Heart right ventricle (tissue), 16 donors: ENCODE measurements at regions not wholly inside any gene's neighbourhood (a gene's known extent, or its start where the extent isn't known, plus 50 kb on each side); places are given as distances from the start of the nearest gene placed in this dataset.

ENCODE experiments used
- ATAC-seq, 8 donors: fragments of 200-7000 bp; cut with Tn5 transposase; one replicate each; pipeline ENCODE4 v1.9.1; 2020; ENCODE audit warnings: mild to moderate bottlenecking in 8 of 8, moderate library complexity in 8 of 8, moderate number of reproducible peaks in 1 of 8
- DNase-seq, 2 donors: peaks; one replicate each; pipeline ENCODE4 v3.0.0-alpha.2; 2020
- H3K27ac ChIP-seq, 10 donors: fragments of 200-600 bp; sonication (generic) in 2 of 10; one replicate each; pipeline versions ENCODE4 v1.5.0 to v1.8.0; 2020 to 2022; ENCODE audit warnings: mild to moderate bottlenecking in 3 of 10
- H3K27me3 ChIP-seq, 7 donors: fragments of 200-600 bp; one replicate each; pipeline ENCODE4 v1.8.0; 2021 to 2022; ENCODE audit warnings: mild to moderate bottlenecking in 2 of 7
- H3K36me3 ChIP-seq, 9 donors: fragments of 200-600 bp; sonication (generic) in 1 of 9; one replicate each; pipeline versions ENCODE4 v1.5.0 to v1.8.0; 2020 to 2022; ENCODE audit warnings: mild to moderate bottlenecking in 2 of 9
- H3K4me1 ChIP-seq, 9 donors: fragments of 200-600 bp; sonication (generic) in 1 of 9; one replicate each; pipeline versions ENCODE4 v1.5.0 to v1.8.0; 2020 to 2022; ENCODE audit warnings: mild to moderate bottlenecking in 4 of 9
- H3K4me3 ChIP-seq, 10 donors: fragments of 200-600 bp; sonication (generic) in 2 of 10; one replicate each; pipeline versions ENCODE4 v1.5.0 to v1.8.0; 2020 to 2022; ENCODE audit warnings: mild to moderate bottlenecking in 7 of 10, moderate library complexity in 2 of 10
- H3K9me3 ChIP-seq, 11 donors: fragments of 200-600 bp in 10 of 11; sonication (generic) in 2 of 11; one replicate each; pipeline versions ENCODE4 v1.5.0 to v1.8.0; 2013 to 2022; ENCODE audit warnings: mild to moderate bottlenecking in 2 of 11, control low read depth in 1 of 11, moderate library complexity in 1 of 11
- CTCF ChIP-seq, 9 donors: fragments of 200-600 bp; sonication (generic) in 2 of 9; IDR thresholded peaks; one replicate each; pipeline versions ENCODE4 v1.5.0 to v1.8.0; 2021 to 2022; ENCODE audit warnings: antibody characterized with exemption in 9 of 9, mild to moderate bottlenecking in 5 of 9, moderate library complexity in 1 of 9
- WGBS, 2 donors: extraction: QIAGEN DNeasy Blood & Tissue Kit; methylation state at CpG; one replicate each; pipeline ENCODE4 v1.1.7; 2013; ENCODE audit warnings: inconsistent platforms in 1 of 2; 5-methylcytosine and 5-hydroxymethylcytosine counted together
- intact Hi-C, 10 donors: fragments of 100-400 bp; cut with DNase I; formaldehyde crosslinking; loops; one replicate each; pipeline versions ENCODE4 v1.11.1 to v1.14.2; 2022
- donor health status: Arrhythmogenic right ventricular cardiomyopathy.
- donor health status: ischemic (EF 13 %, LVEDD 7.1; RV severe dilation, severe dysfunction).
- donor health status: healthy with polysubstance abuse.
- donor health status: DM: no; HTN: yes; CAD: no.
- donor health status: DM: no; HTN: no; CAD: no.
- donor health status: ischemic (EF 25% LVEDD 6.9; RV normal size, moderate dysfunction).
- donor health status: ischemic (EF 25% LVEDD 5.7; RV mildly dilated, moderate dysfunction).
- donor health status: healthy.
- donor health status: DM: yes; HTN: yes; CAD: no.
- donor health status: Ischemic cardiomyopathy.
- donor health status: ischemic (EF 35%, LVEDD 5.7; RV mildly dilated, moderate dysfunction).
- donor health status: nonischemic (EF 11% LVEDD 7.7; RV severe dilation, severe dysfunction).
- donor health status: DM: yes; HTN: yes; CAD: no.
- donor health status: PGD.
- donor health status: ischemic (EF 29% LVEDD 5.4; RV normal size, mild dysfunction).
- donor health status: nonischemic (EF 23%, LVEDD 6.1; RV moderate dilation, normal function).

DNA sequence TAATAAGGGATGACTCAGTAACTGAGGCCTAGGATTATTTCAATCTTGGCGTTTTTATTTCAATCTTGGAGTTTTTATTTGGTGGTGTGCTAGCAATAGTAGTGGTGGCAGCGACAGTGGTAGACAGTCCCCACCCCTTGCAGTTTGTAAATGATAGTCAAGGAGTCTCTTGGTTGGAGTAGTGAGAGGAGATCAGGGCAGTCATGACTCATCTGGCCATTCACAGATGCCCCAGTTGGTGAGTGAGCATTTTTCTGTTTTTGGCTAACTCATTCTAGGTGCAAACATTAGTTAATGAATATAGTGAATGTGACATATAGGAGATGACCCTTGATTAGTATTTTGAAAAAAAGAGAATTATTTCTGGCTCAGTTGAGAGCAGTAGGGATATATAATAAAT is 93.5 kb upstream of the ADAD1 start:
- 94 to 95% methylated on average over 2 of the region's 2 CpGs for WGBS, 2 donors
- intact Hi-C loops: no loop called here
- ATAC-seq (no peak), DNase-seq (no peak)
- Histone ChIP-seq H3K9me3 (no peaks in the 10 kb centered on the region), H3K4me1 (no peaks in the 10 kb centered on the region), H3K27me3 (no peaks in the 10 kb centered on the region), H3K27ac (no peak overlapping the region), H3K4me3 (no peak overlapping the region), H3K36me3 (peaks cover 0 to 100% (median 33%) of the 10 kb centered on the region in 9 donors)
- no peak for TF ChIP-seq CTCF (IDR thresholded peaks at IDR 0.05)

- TF ChIP-seq CTCF (IDR thresholded peaks at IDR 0.05): no peak
- H3K4me3 ChIP-seq: no peak overlapping the region
- no peak for DNase-seq
- intact Hi-C loops: no loop called here
- no peak for ATAC-seq
- WGBS, 2 donors: 94% methylated on average over 12 of the region's 12 CpGs
- H3K9me3 ChIP-seq: no peaks in the 10 kb centered on the region
- no peaks in the 10 kb centered on the region for H3K4me1 ChIP-seq
- peaks cover 0 to 71% (median 27%) of the 10 kb centered on the region in 9 donors for H3K36me3 ChIP-seq
- H3K27ac ChIP-seq: no peak overlapping the region
- no peaks in the 10 kb centered on the region for H3K27me3 ChIP-seq
Observed at GRCh38 chr4:122293374-122294365, 85.1 kb upstream of the ADAD1 start.

GRCh38 chr4:122297694-122298093 is 81.1 kb upstream of the ADAD1 start:
- Histone ChIP-seq H3K27ac (no peak overlapping the region), H3K9me3 (no peaks in the 10 kb centered on the region), H3K4me1 (no peaks in the 10 kb centered on the region), H3K27me3 (no peaks in the 10 kb centered on the region), H3K4me3 (no peak overlapping the region), H3K36me3 (peaks cover 0 to 70% (median 23%) of the 10 kb centered on the region in 9 donors)
- no peak for ATAC-seq
- 77 to 79% methylated on average over 1 of the region's 1 CpG for WGBS, 2 donors
- no peak for TF ChIP-seq CTCF (IDR thresholded peaks at IDR 0.05)
- DNase-seq: no peak
- intact Hi-C loops: no loop called here

DNA sequence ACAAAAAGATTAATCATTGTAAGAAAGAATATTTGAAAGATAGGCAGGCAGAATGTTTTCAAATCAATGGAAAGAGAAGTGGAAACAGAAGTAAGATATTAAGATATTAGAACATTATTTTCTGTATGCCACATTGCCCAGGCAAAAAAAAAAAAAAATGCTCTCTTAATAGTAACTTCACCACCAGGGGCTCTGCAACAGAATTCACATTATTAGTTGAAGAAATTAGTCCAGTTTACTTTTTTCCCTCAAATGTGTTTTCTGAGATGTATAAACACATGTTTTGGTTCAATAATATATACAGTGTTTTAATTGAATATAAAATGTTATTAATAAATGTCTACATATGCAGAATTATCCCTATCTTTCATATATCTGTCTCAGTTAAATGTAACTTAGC is 78.0 kb upstream of the ADAD1 start:
- DNase-seq (no peak), ATAC-seq (no peak)
- no peak for TF ChIP-seq CTCF (IDR thresholded peaks at IDR 0.05)

More for the DNA sequence above, 78.0 kb upstream of the ADAD1 start:
- Histone ChIP-seq H3K4me1 (no peaks in the 10 kb centered on the region), H3K27me3 (no peaks in the 10 kb centered on the region), H3K27ac (no peak overlapping the region), H3K9me3 (no peaks in the 10 kb centered on the region), H3K4me3 (no peak overlapping the region), H3K36me3 (peaks cover 0 to 71% (median 13%) of the 10 kb centered on the region in 9 donors)
- intact Hi-C loops: no loop called here
